ENCODE measurements at regions not wholly inside any gene's neighbourhood (a gene's known extent, or its start where the extent isn't known, plus 50 kb on each side); places are given as distances from the start of the nearest gene placed in this dataset.

- Histone ChIP-seq H3K27ac (peak overlapping the region; percentile 26), H3K9me3 (ENCODE audit: low read depth) (no peaks in the 10 kb centered on the region), H3K4me2 (no peak overlapping the region), H3K4me3 (no peak overlapping the region), H3K4me1 (ENCODE audit: insufficient read depth) (peaks cover 14% of the 10 kb centered on the region), H3K27me3 (no peaks in the 10 kb centered on the region), H3K9me2 (replicated peaks; ENCODE audit: insufficient read depth) (no peaks in the 10 kb centered on the region), H2AFZ (no peak overlapping the region), H3K36me3 (replicated peaks; ENCODE audit: insufficient read depth, low read depth) (no peaks in the 10 kb centered on the region), H4K20me1 (ENCODE audit: insufficient read depth, poor library complexity, severe bottlenecking) (no peaks in the 10 kb centered on the region), H3K79me2 (no peaks in the 10 kb centered on the region)
- WGBS (ENCODE audit: low lambda C conversion rate, missing lambda C conversion rate) = 61% methylated on average over 3 of the region's 3 CpGs
- no peak for TF ChIP-seq CTCF (IDR thresholded peaks at IDR 0.05; ENCODE audit: poor library complexity)
- TF ChIP-seq EZH2phosphoT487 (IDR thresholded peaks at IDR 0.05; ENCODE audit: low read depth, severe bottlenecking, unreplicated experiment) = no peak
- DNase-seq (ENCODE audit: low spot score) = no peak
Measured at GRCh38 chr12:115132905-115133304, 448.9 kb upstream of the TBX3 start.

DNA sequence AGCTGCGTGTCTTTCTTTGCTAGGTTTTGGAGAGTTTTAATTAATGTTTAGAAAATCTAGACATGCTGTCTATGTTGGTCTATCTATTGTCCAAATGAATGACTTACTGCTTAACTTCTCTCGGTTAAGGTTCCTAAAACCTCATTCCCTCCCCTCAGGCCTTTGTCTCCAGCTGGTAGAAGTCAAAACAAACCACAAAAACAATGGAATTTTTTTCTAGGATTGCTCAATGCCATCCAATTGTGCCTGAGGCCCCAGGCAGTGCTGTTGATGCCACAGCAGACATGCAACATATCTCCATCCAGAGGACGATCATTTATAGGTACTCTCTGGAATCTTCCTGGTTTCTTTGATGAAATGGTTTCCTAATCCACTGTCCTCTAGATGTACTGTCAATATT, 448.2 kb upstream of the TBX3 start:
- no peak overlapping the region for H3K4me2 ChIP-seq
- DNase-seq (ENCODE audit: low spot score) = no peak
- no peak overlapping the region for H2AFZ ChIP-seq
- H3K9me2 ChIP-seq (replicated peaks; ENCODE audit: insufficient read depth) = no peaks in the 10 kb centered on the region
- 30% methylated on average over 3 of the region's 3 CpGs for WGBS (ENCODE audit: low lambda C conversion rate, missing lambda C conversion rate)
- peak overlapping the region; percentile 26 for H3K27ac ChIP-seq
- no peak for TF ChIP-seq CTCF (IDR thresholded peaks at IDR 0.05; ENCODE audit: poor library complexity)
- H3K4me1 ChIP-seq (ENCODE audit: insufficient read depth) = peaks cover 14% of the 10 kb centered on the region
- no peaks in the 10 kb centered on the region for H4K20me1 ChIP-seq (ENCODE audit: insufficient read depth, poor library complexity, severe bottlenecking)
- no peaks in the 10 kb centered on the region for H3K27me3 ChIP-seq
- no peaks in the 10 kb centered on the region for H3K79me2 ChIP-seq
- H3K36me3 ChIP-seq (replicated peaks; ENCODE audit: insufficient read depth, low read depth) = no peaks in the 10 kb centered on the region
- H3K9me3 ChIP-seq (ENCODE audit: low read depth) = no peaks in the 10 kb centered on the region
- H3K4me3 ChIP-seq = no peak overlapping the region

GRCh38 chr12:115129727-115130126, 445.8 kb upstream of the TBX3 start:
- DNase-seq (ENCODE audit: low spot score) = peak; percentile 56
- 15% methylated on average over 1 of the region's 1 CpG for WGBS (ENCODE audit: low lambda C conversion rate, missing lambda C conversion rate)
- Histone ChIP-seq H3K36me3 (replicated peaks; ENCODE audit: insufficient read depth, low read depth) (no peaks in the 10 kb centered on the region), H3K79me2 (no peaks in the 10 kb centered on the region), H3K9me2 (replicated peaks; ENCODE audit: insufficient read depth) (no peaks in the 10 kb centered on the region), H4K20me1 (ENCODE audit: insufficient read depth, poor library complexity, severe bottlenecking) (no peaks in the 10 kb centered on the region), H3K9me3 (ENCODE audit: low read depth) (no peaks in the 10 kb centered on the region), H3K4me3 (no peak overlapping the region), H2AFZ (no peak overlapping the region), H3K27ac (peak overlapping the region; percentile 2), H3K27me3 (no peaks in the 10 kb centered on the region), H3K4me1 (ENCODE audit: insufficient read depth) (peaks cover 14% of the 10 kb centered on the region), H3K4me2 (peak overlapping the region; percentile 35)
- no peak for TF ChIP-seq CTCF (IDR thresholded peaks at IDR 0.05; ENCODE audit: poor library complexity)

- peaks cover 5% of the 10 kb centered on the region for H3K4me1 ChIP-seq (ENCODE audit: insufficient read depth)
- H3K27me3 ChIP-seq = no peaks in the 10 kb centered on the region
- no peak overlapping the region for H3K27ac ChIP-seq
- no peak for DNase-seq (ENCODE audit: low spot score)
- no peak overlapping the region for H3K4me2 ChIP-seq
- H3K36me3 ChIP-seq (replicated peaks; ENCODE audit: insufficient read depth, low read depth) = no peaks in the 10 kb centered on the region
- TF ChIP-seq EZH2 (IDR thresholded peaks at IDR 0.05; ENCODE audit: borderline replicate concordance) = no peak
- TF ChIP-seq CTCF (IDR thresholded peaks at IDR 0.05; ENCODE audit: poor library complexity) = no peak
- TF ChIP-seq EZH2phosphoT487 (IDR thresholded peaks at IDR 0.05; ENCODE audit: low read depth, severe bottlenecking, unreplicated experiment) = no peak
- H2AFZ ChIP-seq = no peak overlapping the region
- no peaks in the 10 kb centered on the region for H3K9me3 ChIP-seq (ENCODE audit: low read depth)
- H3K9me2 ChIP-seq (replicated peaks; ENCODE audit: insufficient read depth) = no peaks in the 10 kb centered on the region
- no peaks in the 10 kb centered on the region for H4K20me1 ChIP-seq (ENCODE audit: insufficient read depth, poor library complexity, severe bottlenecking)
- H3K79me2 ChIP-seq = no peaks in the 10 kb centered on the region
- no peak overlapping the region for H3K4me3 ChIP-seq
Measured at GRCh38 chr12:115121053-115121452, 437.1 kb upstream of the TBX3 start.

All from hepatocyte (in vitro differentiated cells).